WTC11 (cell line): ENCODE measurements at regions not wholly inside any gene's neighbourhood (a gene's known extent, or its start where the extent isn't known, plus 50 kb on each side); places are given as distances from the start of the nearest gene placed in this dataset.

Source experiments
- ATAC-seq: fragments of 200-7000 bp; cut with Tn5 transposase; 2 replicates; pipeline ENCODE4 v1.10.0; 2021; ENCODE audit warnings: mild to moderate bottlenecking, moderate library complexity
- CTCF ChIA-PET: fragments of 300-600 bp; sonication (Branson Sonifier 250); formaldehyde crosslinking; loops from one replicate; lab custom pipeline; 2021; ENCODE audit warnings: antibody characterized with exemption; lab: Charles Lee
- POLR2A ChIA-PET: fragments of 350-600 bp; sonication (Branson Sonifier 250); formaldehyde crosslinking; loops from one replicate; lab custom pipeline; 2021; ENCODE audit warnings: antibody characterized with exemption; lab: Charles Lee
- DNase-seq: peaks from one replicate; pipeline ENCODE4 v3.0.0; 2021; ENCODE audit warnings: low spot score
- H3K27ac Mint-ChIP-seq: 2 replicates; pipeline ENCODE4 v1.8.0; 2021; ENCODE audit warnings: mixed read lengths
- H3K27me3 Mint-ChIP-seq: 2 replicates; pipeline ENCODE4 v1.8.0; 2021; ENCODE audit warnings: low read depth, mild to moderate bottlenecking, moderate library complexity, mixed read lengths
- H3K36me3 Mint-ChIP-seq: 2 replicates; pipeline ENCODE4 v1.8.0; 2021; ENCODE audit warnings: mixed read lengths
- H3K4me1 Mint-ChIP-seq: 2 replicates; pipeline ENCODE4 v1.8.0; 2022; ENCODE audit warnings: mixed read lengths
- H3K4me3 Mint-ChIP-seq: 2 replicates; pipeline ENCODE4 v1.8.0; 2021; ENCODE audit warnings: mild to moderate bottlenecking, moderate library complexity, mixed read lengths
- H3K9me3 Mint-ChIP-seq: 2 replicates; pipeline ENCODE4 v1.8.0; 2021; ENCODE audit warnings: mixed read lengths
- ATF1 ChIP-seq: sonication (generic); formaldehyde crosslinking; IDR thresholded peaks from 2 replicates; pipeline ENCODE4 v1.8.1; 2023; ENCODE audit warnings: mild to moderate bottlenecking, moderate library complexity, missing genetic modification reagents
- CREB1 ChIP-seq: sonication (generic); formaldehyde crosslinking; IDR thresholded peaks from 2 replicates; pipeline ENCODE4 v1.8.0; 2023; ENCODE audit warnings: mild to moderate bottlenecking, missing genetic modification reagents
- CREM ChIP-seq: sonication (generic); formaldehyde crosslinking; IDR thresholded peaks from 2 replicates; pipeline ENCODE4 v1.8.1; 2022; ENCODE audit warnings: mild to moderate bottlenecking, missing genetic modification reagents, moderate library complexity
- FOXP1 ChIP-seq: sonication (generic); formaldehyde crosslinking; IDR thresholded peaks from 2 replicates; pipeline ENCODE4 v1.8.0; 2022; ENCODE audit warnings: missing genetic modification reagents, mild to moderate bottlenecking, moderate library complexity, borderline replicate concordance
- NR2C2 ChIP-seq: sonication (generic); formaldehyde crosslinking; IDR thresholded peaks from 2 replicates; pipeline ENCODE4 v1.8.0; 2022; ENCODE audit warnings: mild to moderate bottlenecking, missing genetic modification reagents
- RELA ChIP-seq: sonication (generic); formaldehyde crosslinking; IDR thresholded peaks from 2 replicates; pipeline ENCODE4 v1.8.1; 2022; ENCODE audit warnings: missing genetic modification reagents, mild to moderate bottlenecking, borderline replicate concordance
- TEAD4 ChIP-seq: sonication (generic); formaldehyde crosslinking; IDR thresholded peaks from 2 replicates; pipeline ENCODE4 v1.8.0; 2022; ENCODE audit warnings: mild to moderate bottlenecking, missing genetic modification reagents
- ZBTB21 ChIP-seq: sonication (generic); formaldehyde crosslinking; IDR thresholded peaks from 2 replicates; pipeline ENCODE4 v1.8.1; 2023; ENCODE audit warnings: mild to moderate bottlenecking, missing genetic modification reagents, borderline replicate concordance
- ZNF121 ChIP-seq: sonication (generic); formaldehyde crosslinking; IDR thresholded peaks from 2 replicates; pipeline ENCODE4 v1.8.0; 2023; ENCODE audit warnings: missing genetic modification reagents
- ZNF423 ChIP-seq: fragments of 250-450 bp; sonication (Bioruptor Pico); IDR thresholded peaks from 2 replicates; pipeline ENCODE4 v2.1.2; 2022; ENCODE audit warnings: mild to moderate bottlenecking, moderate library complexity
- TF ChIP-seq, protein P1 (sequence below): fragments of 250-450 bp; sonication (Bioruptor Pico); IDR thresholded peaks from 2 replicates; pipeline ENCODE4 v1.9.0; 2021; ENCODE audit warnings: mild to moderate bottlenecking
- TF ChIP-seq, protein P2 (sequence below): sonication (generic); formaldehyde crosslinking; IDR thresholded peaks from 2 replicates; pipeline ENCODE4 v1.8.1; 2022; ENCODE audit warnings: missing genetic modification reagents, borderline replicate concordance
- TF ChIP-seq, protein P3 (sequence below): sonication (generic); formaldehyde crosslinking; IDR thresholded peaks from 2 replicates; pipeline ENCODE4 v1.8.1; 2023; ENCODE audit warnings: mild to moderate bottlenecking, missing genetic modification reagents
- TF ChIP-seq, protein P4 (sequence below): fragments of 250-450 bp; sonication (Bioruptor Pico); IDR thresholded peaks from 2 replicates; pipeline ENCODE4 v1.8.0; 2021; ENCODE audit warnings: mild to moderate bottlenecking
- TF ChIP-seq, protein P5 (sequence below): sonication (generic); formaldehyde crosslinking; conservative IDR thresholded peaks from 2 replicates; pipeline ENCODE4 v1.8.1; 2023; ENCODE audit warnings: mild to moderate bottlenecking, low read depth, missing genetic modification reagents, moderate library complexity
- TF ChIP-seq, protein P6 (sequence below): sonication (generic); formaldehyde crosslinking; IDR thresholded peaks from 2 replicates; pipeline ENCODE4 v1.8.0; 2022; ENCODE audit warnings: missing genetic modification reagents
- TF ChIP-seq, protein P7 (sequence below): sonication (generic); formaldehyde crosslinking; IDR thresholded peaks from 2 replicates; pipeline ENCODE4 v1.8.0; 2022; ENCODE audit warnings: mild to moderate bottlenecking, missing genetic modification reagents
- TF ChIP-seq, protein P8 (sequence below): sonication (generic); formaldehyde crosslinking; IDR thresholded peaks from 2 replicates; pipeline ENCODE4 v1.8.0; 2022; ENCODE audit warnings: mild to moderate bottlenecking, missing genetic modification reagents

DNA sequence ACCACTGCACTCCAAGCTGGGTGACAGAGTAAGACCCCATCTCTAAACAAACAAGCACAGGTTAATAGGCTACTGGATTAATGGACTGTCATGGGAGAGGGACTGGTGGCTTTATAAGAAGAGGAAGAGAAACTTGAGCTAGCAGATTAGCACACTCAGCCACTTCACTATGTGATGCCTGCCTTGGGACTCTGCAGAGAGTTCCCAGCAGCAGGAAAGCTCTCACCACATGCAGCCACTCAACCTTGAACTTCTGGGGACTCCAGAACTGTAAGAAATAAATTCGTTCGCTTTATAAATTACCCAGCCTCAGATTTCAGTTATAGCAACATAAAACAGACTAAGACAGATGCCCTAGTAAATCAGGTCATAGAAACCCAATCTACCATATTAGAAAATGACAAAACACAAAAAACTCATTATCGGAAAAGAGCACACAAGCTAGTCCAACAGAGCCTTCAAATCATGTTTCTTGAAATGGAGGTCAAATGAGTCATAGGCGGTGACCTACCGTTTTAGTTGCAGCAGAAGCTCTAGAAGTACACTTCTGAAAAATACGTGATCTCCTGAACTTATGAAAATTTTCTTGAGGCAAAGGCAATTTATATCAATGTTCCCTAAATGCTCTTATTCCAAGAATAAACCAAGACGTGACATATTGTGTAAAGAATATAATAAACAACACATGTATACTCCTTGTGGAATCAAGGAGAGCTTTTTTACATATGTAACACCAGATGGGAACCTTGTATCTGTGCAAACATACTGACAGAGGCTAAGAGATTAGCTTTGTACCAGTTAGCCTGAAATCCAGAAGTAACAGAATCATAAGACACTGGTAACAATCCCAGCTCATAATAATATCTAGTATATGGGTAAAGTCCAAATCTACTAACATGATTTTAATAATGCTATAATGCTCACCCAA is 340.9 kb upstream of the SGCG start (continued):
- TF ChIP-seq, protein P1, sequence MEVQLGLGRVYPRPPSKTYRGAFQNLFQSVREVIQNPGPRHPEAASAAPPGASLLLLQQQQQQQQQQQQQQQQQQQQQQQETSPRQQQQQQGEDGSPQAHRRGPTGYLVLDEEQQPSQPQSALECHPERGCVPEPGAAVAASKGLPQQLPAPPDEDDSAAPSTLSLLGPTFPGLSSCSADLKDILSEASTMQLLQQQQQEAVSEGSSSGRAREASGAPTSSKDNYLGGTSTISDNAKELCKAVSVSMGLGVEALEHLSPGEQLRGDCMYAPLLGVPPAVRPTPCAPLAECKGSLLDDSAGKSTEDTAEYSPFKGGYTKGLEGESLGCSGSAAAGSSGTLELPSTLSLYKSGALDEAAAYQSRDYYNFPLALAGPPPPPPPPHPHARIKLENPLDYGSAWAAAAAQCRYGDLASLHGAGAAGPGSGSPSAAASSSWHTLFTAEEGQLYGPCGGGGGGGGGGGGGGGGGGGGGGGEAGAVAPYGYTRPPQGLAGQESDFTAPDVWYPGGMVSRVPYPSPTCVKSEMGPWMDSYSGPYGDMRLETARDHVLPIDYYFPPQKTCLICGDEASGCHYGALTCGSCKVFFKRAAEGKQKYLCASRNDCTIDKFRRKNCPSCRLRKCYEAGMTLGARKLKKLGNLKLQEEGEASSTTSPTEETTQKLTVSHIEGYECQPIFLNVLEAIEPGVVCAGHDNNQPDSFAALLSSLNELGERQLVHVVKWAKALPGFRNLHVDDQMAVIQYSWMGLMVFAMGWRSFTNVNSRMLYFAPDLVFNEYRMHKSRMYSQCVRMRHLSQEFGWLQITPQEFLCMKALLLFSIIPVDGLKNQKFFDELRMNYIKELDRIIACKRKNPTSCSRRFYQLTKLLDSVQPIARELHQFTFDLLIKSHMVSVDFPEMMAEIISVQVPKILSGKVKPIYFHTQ (CRISPR knock-in tag): no peak
- no peak for TF ChIP-seq ZNF121
- TF ChIP-seq FOXP1 (CRISPR knock-in tag): no peak
- TF ChIP-seq CREB1 (CRISPR knock-in tag): no peak
- TF ChIP-seq, protein P2, sequence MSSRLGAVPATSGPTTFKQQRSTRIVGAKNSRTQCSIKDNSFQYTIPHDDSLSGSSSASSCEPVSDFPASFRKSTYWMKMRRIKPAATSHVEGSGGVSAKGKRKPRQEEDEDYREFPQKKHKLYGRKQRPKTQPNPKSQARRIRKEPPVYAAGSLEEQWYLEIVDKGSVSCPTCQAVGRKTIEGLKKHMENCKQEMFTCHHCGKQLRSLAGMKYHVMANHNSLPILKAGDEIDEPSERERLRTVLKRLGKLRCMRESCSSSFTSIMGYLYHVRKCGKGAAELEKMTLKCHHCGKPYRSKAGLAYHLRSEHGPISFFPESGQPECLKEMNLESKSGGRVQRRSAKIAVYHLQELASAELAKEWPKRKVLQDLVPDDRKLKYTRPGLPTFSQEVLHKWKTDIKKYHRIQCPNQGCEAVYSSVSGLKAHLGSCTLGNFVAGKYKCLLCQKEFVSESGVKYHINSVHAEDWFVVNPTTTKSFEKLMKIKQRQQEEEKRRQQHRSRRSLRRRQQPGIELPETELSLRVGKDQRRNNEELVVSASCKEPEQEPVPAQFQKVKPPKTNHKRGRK (CRISPR knock-in tag): no peak
- TF ChIP-seq, protein P3, sequence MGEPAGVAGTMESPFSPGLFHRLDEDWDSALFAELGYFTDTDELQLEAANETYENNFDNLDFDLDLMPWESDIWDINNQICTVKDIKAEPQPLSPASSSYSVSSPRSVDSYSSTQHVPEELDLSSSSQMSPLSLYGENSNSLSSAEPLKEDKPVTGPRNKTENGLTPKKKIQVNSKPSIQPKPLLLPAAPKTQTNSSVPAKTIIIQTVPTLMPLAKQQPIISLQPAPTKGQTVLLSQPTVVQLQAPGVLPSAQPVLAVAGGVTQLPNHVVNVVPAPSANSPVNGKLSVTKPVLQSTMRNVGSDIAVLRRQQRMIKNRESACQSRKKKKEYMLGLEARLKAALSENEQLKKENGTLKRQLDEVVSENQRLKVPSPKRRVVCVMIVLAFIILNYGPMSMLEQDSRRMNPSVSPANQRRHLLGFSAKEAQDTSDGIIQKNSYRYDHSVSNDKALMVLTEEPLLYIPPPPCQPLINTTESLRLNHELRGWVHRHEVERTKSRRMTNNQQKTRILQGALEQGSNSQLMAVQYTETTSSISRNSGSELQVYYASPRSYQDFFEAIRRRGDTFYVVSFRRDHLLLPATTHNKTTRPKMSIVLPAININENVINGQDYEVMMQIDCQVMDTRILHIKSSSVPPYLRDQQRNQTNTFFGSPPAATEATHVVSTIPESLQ (CRISPR knock-in tag): no peak
- TF ChIP-seq, protein P4, sequence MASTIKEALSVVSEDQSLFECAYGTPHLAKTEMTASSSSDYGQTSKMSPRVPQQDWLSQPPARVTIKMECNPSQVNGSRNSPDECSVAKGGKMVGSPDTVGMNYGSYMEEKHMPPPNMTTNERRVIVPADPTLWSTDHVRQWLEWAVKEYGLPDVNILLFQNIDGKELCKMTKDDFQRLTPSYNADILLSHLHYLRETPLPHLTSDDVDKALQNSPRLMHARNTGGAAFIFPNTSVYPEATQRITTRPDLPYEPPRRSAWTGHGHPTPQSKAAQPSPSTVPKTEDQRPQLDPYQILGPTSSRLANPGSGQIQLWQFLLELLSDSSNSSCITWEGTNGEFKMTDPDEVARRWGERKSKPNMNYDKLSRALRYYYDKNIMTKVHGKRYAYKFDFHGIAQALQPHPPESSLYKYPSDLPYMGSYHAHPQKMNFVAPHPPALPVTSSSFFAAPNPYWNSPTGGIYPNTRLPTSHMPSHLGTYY (CRISPR knock-in tag): no peak
- TF ChIP-seq NR2C2: no peak
- TF ChIP-seq CREM: no peak
- TF ChIP-seq, protein P5, sequence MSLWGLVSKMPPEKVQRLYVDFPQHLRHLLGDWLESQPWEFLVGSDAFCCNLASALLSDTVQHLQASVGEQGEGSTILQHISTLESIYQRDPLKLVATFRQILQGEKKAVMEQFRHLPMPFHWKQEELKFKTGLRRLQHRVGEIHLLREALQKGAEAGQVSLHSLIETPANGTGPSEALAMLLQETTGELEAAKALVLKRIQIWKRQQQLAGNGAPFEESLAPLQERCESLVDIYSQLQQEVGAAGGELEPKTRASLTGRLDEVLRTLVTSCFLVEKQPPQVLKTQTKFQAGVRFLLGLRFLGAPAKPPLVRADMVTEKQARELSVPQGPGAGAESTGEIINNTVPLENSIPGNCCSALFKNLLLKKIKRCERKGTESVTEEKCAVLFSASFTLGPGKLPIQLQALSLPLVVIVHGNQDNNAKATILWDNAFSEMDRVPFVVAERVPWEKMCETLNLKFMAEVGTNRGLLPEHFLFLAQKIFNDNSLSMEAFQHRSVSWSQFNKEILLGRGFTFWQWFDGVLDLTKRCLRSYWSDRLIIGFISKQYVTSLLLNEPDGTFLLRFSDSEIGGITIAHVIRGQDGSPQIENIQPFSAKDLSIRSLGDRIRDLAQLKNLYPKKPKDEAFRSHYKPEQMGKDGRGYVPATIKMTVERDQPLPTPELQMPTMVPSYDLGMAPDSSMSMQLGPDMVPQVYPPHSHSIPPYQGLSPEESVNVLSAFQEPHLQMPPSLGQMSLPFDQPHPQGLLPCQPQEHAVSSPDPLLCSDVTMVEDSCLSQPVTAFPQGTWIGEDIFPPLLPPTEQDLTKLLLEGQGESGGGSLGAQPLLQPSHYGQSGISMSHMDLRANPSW (CRISPR knock-in tag): no peak
- no peak for TF ChIP-seq TEAD4 (CRISPR knock-in tag)

DNA sequence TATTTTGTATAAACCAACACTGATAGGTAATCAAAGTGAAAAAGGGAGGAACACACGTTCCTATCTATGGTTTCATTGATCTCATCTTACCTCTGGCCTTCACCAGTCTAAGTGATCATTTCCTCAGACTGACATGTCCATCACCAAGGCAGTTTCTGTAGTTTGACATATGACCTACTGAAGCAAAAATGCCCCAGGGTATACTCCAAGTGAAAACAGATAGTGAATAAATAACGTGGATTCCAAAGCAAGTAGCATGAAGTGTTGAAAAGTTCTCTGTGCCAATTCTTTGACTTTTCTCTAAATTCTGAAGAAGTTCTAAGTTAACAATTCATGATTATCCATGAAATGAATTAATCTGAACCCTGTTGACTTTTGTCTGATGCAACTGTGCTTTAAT is 334.2 kb upstream of the SGCG start:
- peaks cover 19% of the 10 kb centered on the region for H3K4me1 Mint-ChIP-seq
- DNase-seq (no peak), ATAC-seq (no peak)
- no peaks in the 10 kb centered on the region for H3K36me3 Mint-ChIP-seq
- ChIA-PET CTCF (no interaction called here), POLR2A (no interaction called here)
- no peaks in the 10 kb centered on the region for H3K27me3 Mint-ChIP-seq
- H3K27ac Mint-ChIP-seq: no peak overlapping the region
- no peak overlapping the region for H3K4me3 Mint-ChIP-seq
- no peaks in the 10 kb centered on the region for H3K9me3 Mint-ChIP-seq
- no peak for TF ChIP-seq ZBTB21 (CRISPR knock-in tag)
- TF ChIP-seq, protein P6, sequence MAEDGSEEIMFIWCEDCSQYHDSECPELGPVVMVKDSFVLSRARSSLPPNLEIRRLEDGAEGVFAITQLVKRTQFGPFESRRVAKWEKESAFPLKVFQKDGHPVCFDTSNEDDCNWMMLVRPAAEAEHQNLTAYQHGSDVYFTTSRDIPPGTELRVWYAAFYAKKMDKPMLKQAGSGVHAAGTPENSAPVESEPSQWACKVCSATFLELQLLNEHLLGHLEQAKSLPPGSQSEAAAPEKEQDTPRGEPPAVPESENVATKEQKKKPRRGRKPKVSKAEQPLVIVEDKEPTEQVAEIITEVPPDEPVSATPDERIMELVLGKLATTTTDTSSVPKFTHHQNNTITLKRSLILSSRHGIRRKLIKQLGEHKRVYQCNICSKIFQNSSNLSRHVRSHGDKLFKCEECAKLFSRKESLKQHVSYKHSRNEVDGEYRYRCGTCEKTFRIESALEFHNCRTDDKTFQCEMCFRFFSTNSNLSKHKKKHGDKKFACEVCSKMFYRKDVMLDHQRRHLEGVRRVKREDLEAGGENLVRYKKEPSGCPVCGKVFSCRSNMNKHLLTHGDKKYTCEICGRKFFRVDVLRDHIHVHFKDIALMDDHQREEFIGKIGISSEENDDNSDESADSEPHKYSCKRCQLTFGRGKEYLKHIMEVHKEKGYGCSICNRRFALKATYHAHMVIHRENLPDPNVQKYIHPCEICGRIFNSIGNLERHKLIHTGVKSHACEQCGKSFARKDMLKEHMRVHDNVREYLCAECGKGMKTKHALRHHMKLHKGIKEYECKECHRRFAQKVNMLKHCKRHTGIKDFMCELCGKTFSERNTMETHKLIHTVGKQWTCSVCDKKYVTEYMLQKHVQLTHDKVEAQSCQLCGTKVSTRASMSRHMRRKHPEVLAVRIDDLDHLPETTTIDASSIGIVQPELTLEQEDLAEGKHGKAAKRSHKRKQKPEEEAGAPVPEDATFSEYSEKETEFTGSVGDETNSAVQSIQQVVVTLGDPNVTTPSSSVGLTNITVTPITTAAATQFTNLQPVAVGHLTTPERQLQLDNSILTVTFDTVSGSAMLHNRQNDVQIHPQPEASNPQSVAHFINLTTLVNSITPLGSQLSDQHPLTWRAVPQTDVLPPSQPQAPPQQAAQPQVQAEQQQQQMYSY (CRISPR knock-in tag): no peak
- no peak for TF ChIP-seq ATF1 (CRISPR knock-in tag)
- TF ChIP-seq RELA (CRISPR knock-in tag): no peak
- TF ChIP-seq, protein P7, sequence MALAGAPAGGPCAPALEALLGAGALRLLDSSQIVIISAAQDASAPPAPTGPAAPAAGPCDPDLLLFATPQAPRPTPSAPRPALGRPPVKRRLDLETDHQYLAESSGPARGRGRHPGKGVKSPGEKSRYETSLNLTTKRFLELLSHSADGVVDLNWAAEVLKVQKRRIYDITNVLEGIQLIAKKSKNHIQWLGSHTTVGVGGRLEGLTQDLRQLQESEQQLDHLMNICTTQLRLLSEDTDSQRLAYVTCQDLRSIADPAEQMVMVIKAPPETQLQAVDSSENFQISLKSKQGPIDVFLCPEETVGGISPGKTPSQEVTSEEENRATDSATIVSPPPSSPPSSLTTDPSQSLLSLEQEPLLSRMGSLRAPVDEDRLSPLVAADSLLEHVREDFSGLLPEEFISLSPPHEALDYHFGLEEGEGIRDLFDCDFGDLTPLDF (CRISPR knock-in tag): no peak
- no peak for TF ChIP-seq ZNF423 (CRISPR knock-in tag)
- TF ChIP-seq, protein P8, sequence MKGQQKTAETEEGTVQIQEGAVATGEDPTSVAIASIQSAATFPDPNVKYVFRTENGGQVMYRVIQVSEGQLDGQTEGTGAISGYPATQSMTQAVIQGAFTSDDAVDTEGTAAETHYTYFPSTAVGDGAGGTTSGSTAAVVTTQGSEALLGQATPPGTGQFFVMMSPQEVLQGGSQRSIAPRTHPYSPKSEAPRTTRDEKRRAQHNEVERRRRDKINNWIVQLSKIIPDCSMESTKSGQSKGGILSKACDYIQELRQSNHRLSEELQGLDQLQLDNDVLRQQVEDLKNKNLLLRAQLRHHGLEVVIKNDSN (CRISPR knock-in tag): no peak
- TF ChIP-seq NR2C2: no peak
